Testis (tissue), 2 donors: ENCODE measurements at regions not wholly inside any gene's neighbourhood (a gene's known extent, or its start where the extent isn't known, plus 50 kb on each side); places are given as distances from the start of the nearest gene placed in this dataset.

ENCODE experiments used
- DNase-seq: peaks from one replicate; pipeline ENCODE4 v3.0.0-alpha.2; 2019
- H3K27ac ChIP-seq, 2 donors: fragments of 200-600 bp; sonication (generic); one replicate each; pipeline ENCODE4 v1.5.1; 2019
- H3K27me3 ChIP-seq: fragments of 200-600 bp; sonication (generic); one replicate; pipeline ENCODE4 v1.5.1; 2019
- H3K36me3 ChIP-seq: fragments of 200-600 bp; sonication (generic); one replicate; pipeline ENCODE4 v1.5.1; 2017; ENCODE audit warnings: low read depth; ENCODE audit errors: missing control alignments
- H3K4me1 ChIP-seq: fragments of 200-600 bp; sonication (generic); one replicate; pipeline ENCODE4 v1.5.1; 2019
- H3K4me3 ChIP-seq, 2 donors: fragments of 200-600 bp; sonication (generic); one replicate each; pipeline ENCODE4 v1.5.1; 2017 to 2019
- H3K9me3 ChIP-seq: fragments of 200-600 bp; sonication (generic); one replicate; pipeline ENCODE4 v1.5.1; 2017
- CTCF ChIP-seq, 3 experiments: fragments of 450-650 bp in 2 of 3; fragments of 200-600 bp in 1 of 3; sonication (generic) in 1 of 3; IDR thresholded peaks; one replicate each; pipeline ENCODE4 v1.5.1; 2016 to 2019; ENCODE audit warnings: antibody characterized with exemption in 3 of 3, mild to moderate bottlenecking in 2 of 3, moderate library complexity in 1 of 3
- POLR2A ChIP-seq: fragments of 450-650 bp; IDR thresholded peaks from one replicate; pipeline ENCODE4 v1.6.1; 2017; ENCODE audit warnings: antibody characterized with exemption, mild to moderate bottlenecking, moderate library complexity
- WGBS, 2 donors: methylation state at CpG; one replicate each; pipeline ENCODE4 v1.1.5; 2018; 5-methylcytosine and 5-hydroxymethylcytosine counted together
- intact Hi-C: fragments of 100-400 bp; cut with DNase I; formaldehyde crosslinking; loops from one replicate; pipeline ENCODE4 v1.15.1; 2023; ENCODE audit warnings: low total_unique reads

GRCh38 chr12:58306266-58307000 lies 365.1 kb downstream of the ATP23 start:
- no peak for DNase-seq
- Histone ChIP-seq H3K27me3 (no peaks in the 10 kb centered on the region), H3K4me3 (no peak overlapping the region), H3K9me3 (no peaks in the 10 kb centered on the region), H3K4me1 (peaks cover 3% of the 10 kb centered on the region), H3K36me3 (no peaks in the 10 kb centered on the region), H3K27ac (no peak overlapping the region)
- intact Hi-C loops: no loop called here
- TF ChIP-seq CTCF (IDR thresholded peaks at IDR 0.05) (no peak), POLR2A (no peak)
- WGBS, 2 donors: 33 to 43% methylated on average over 1 of the region's 1 CpG

- Histone ChIP-seq H3K27me3 (no peaks in the 10 kb centered on the region), H3K36me3 (no peaks in the 10 kb centered on the region), H3K27ac (no peak overlapping the region), H3K4me3 (no peak overlapping the region), H3K4me1 (no peaks in the 10 kb centered on the region), H3K9me3 (no peaks in the 10 kb centered on the region)
- intact Hi-C loops: no loop called here
- TF ChIP-seq CTCF (IDR thresholded peaks at IDR 0.05): no peak
- TF ChIP-seq POLR2A: no peak
- WGBS, 2 donors: 88% methylated on average over 4 of the region's 4 CpGs
- DNase-seq: no peak
Measured at GRCh38 chr12:58309806-58310205, 368.4 kb downstream of the ATP23 start.

- Histone ChIP-seq H3K4me1 (no peaks in the 10 kb centered on the region), H3K9me3 (no peaks in the 10 kb centered on the region), H3K27me3 (no peaks in the 10 kb centered on the region), H3K4me3 (no peak overlapping the region), H3K36me3 (no peaks in the 10 kb centered on the region), H3K27ac (peak overlapping the region in 1 of 2 donors; percentile 19)
- 80 to 82% methylated on average over 4 of the region's 4 CpGs for WGBS, 2 donors
- intact Hi-C loops: no loop called here
- DNase-seq: no peak
- TF ChIP-seq POLR2A (no peak), CTCF (IDR thresholded peaks at IDR 0.05) (no peak)
Measured at GRCh38 chr12:58310368-58310767, 369.0 kb downstream of the ATP23 start.

- no peak for DNase-seq
Measured at GRCh38 chr12:58310809-58311622, 369.6 kb downstream of the ATP23 start.

More at GRCh38 chr12:58310809-58311622, 369.6 kb downstream of the ATP23 start:
- Histone ChIP-seq H3K9me3 (no peaks in the 10 kb centered on the region), H3K27ac (peak overlapping the region in 1 of 2 donors; percentile 19), H3K36me3 (no peaks in the 10 kb centered on the region), H3K4me3 (no peak overlapping the region), H3K27me3 (no peaks in the 10 kb centered on the region), H3K4me1 (no peaks in the 10 kb centered on the region)
- TF ChIP-seq CTCF (IDR thresholded peaks at IDR 0.05) (no peak), POLR2A (no peak)
- WGBS, 2 donors: 56 to 59% methylated on average over 5 of the region's 5 CpGs
- intact Hi-C loops: no loop called here
